K562 (cell line): ENCODE measurements at regions not wholly inside any gene's neighbourhood (a gene's known extent, or its start where the extent isn't known, plus 50 kb on each side); places are given as distances from the start of the nearest gene placed in this dataset.
"Not testable (repeated sequence)": the region's sequence is repeated elsewhere in the genome, so short reads cannot be mapped to it uniquely, and the experiment has no call there.

Experiments
- ATAC-seq: fragments of 200-7000 bp; cut with Tn5 transposase; 3 replicates; pipeline ENCODE4 v1.9.1; 2020; ENCODE audit warnings: moderate library complexity
- BruUV-seq: library from RNA; stranded (reverse); fragments of 400-500 nt; replicated peaks from 2 replicates; lab custom pipeline; 2021; lab: Mats Ljungman, UMichigan
- CTCF ChIA-PET: fragments of 300-600 bp; formaldehyde crosslinking; extraction: SDS; loops from one replicate; lab custom pipeline; 2021; ENCODE audit warnings: low intra/inter-chr PET ratio; lab: Yijun Ruan, JAX
- POLR2A ChIA-PET: fragments of 300-600, 350-650 bp; sonication (Branson Sonifier 250); formaldehyde crosslinking; extraction: SDS; loops from one replicate; lab custom pipeline; 2021; ENCODE audit warnings: antibody characterized with exemption, inconsistent platforms; lab: Yijun Ruan, JAX
- DNase-seq, 4 experiments: peaks; one replicate each; pipeline versions ENCODE4 v3.0.0 to v3.0.0-alpha.2; 2011 to 2018; ENCODE audit warnings: low spot score in 3 of 4, mixed read lengths in 3 of 4; ENCODE audit errors: extremely low read depth in 1 of 4
- FAIRE-seq: peaks from 2 replicates; lab custom pipeline; 2011; peaks lifted over from hg19 to GRCh38; lab: Jason Lieb, UNC
- H2AFZ ChIP-seq: 2 replicates; pipeline ENCODE4 v1.6.0; 2011; ENCODE audit warnings: low read depth, low read length, control low read depth, inconsistent platforms
- H3K27ac ChIP-seq: fragments of 200-600 bp; 3 replicates; pipeline ENCODE4 v1.8.0; 2011; ENCODE audit warnings: low read depth, mild to moderate bottlenecking, control low read depth, inconsistent platforms, low read length, moderate library complexity, mixed read lengths; ENCODE audit errors: extremely low read depth
- H3K27me3 ChIP-seq, 2 experiments: fragments of 300-600 bp in 1 of 2; 2 replicates in 1 of 2; 3 replicates in 1 of 2; pipeline versions ENCODE4 v1.6.0 to v1.8.0; 2011; ENCODE audit warnings: inconsistent platforms in 2 of 2, low read length in 2 of 2, mild to moderate bottlenecking in 1 of 2, mixed read lengths in 1 of 2, moderate library complexity in 1 of 2; ENCODE audit not compliant: control insufficient read depth in 2 of 2, insufficient read depth in 2 of 2
- H3K36me3 ChIP-seq: fragments of 300-600 bp; 3 replicates; pipeline ENCODE4 v1.8.0; 2011; ENCODE audit warnings: mild to moderate bottlenecking, low read length, inconsistent platforms; ENCODE audit not compliant: control insufficient read depth, insufficient read depth
- H3K4me1 ChIP-seq, 2 experiments: fragments of 200-600 bp in 1 of 2; replicated peaks in 1 of 2; 2 replicates in 1 of 2; 3 replicates in 1 of 2; pipeline versions ENCODE4 v1.5.1 to v1.8.0; 2011; ENCODE audit warnings: inconsistent platforms in 2 of 2, low read length in 2 of 2, mild to moderate bottlenecking in 1 of 2, mixed read lengths in 1 of 2, moderate library complexity in 1 of 2; ENCODE audit not compliant: control insufficient read depth in 2 of 2, insufficient read depth in 2 of 2
- H3K4me2 ChIP-seq: 2 replicates; pipeline ENCODE4 v1.6.1; 2011; ENCODE audit warnings: low read length, control low read depth, inconsistent platforms, mixed read lengths; ENCODE audit not compliant: insufficient read depth
- H3K4me3 ChIP-seq: fragments of 200-600 bp; sonication (generic), shearing (Covaris generic); 2 replicates; pipeline ENCODE4 v1.5.1; 2016; ENCODE audit warnings: control low read depth, inconsistent platforms
- H3K79me2 ChIP-seq: fragments of 200-600 bp; 3 replicates; pipeline ENCODE4 v1.8.0; 2011; ENCODE audit warnings: low read length, inconsistent platforms; ENCODE audit not compliant: control insufficient read depth, insufficient read depth
- H3K9ac ChIP-seq, 2 experiments: 2 replicates each; pipeline versions ENCODE4 v1.6.0 to v1.6.1; 2011; ENCODE audit warnings: low read depth in 2 of 2, low read length in 2 of 2, control low read depth in 1 of 2, inconsistent platforms in 1 of 2, mild to moderate bottlenecking in 1 of 2, mixed read lengths in 1 of 2; ENCODE audit not compliant: insufficient read depth in 1 of 2
- H3K9me1 ChIP-seq: one replicate; pipeline ENCODE4 v1.6.0; 2011; ENCODE audit warnings: inconsistent platforms, mild to moderate bottlenecking, low read length, moderate library complexity; ENCODE audit not compliant: control insufficient read depth, insufficient read depth
- H3K9me3 ChIP-seq: replicated peaks from 2 replicates; pipeline ENCODE4 v1.5.1; 2011; ENCODE audit warnings: low read depth, low read length, inconsistent platforms; ENCODE audit not compliant: control insufficient read depth, insufficient read depth
- H4K20me1 ChIP-seq: replicated peaks from 2 replicates; pipeline ENCODE4 v1.6.1; 2011; ENCODE audit warnings: low read length, inconsistent platforms, mixed read lengths; ENCODE audit not compliant: control insufficient read depth, insufficient read depth
- CBFB ChIP-seq: sonication (generic); formaldehyde crosslinking; IDR thresholded peaks from 2 replicates; pipeline ENCODE4 v1.4.0; 2020; ENCODE audit warnings: mild to moderate bottlenecking, missing genetic modification reagents
- RAD21 ChIP-seq, 2 experiments: fragments of 250-450 bp in 1 of 2; fragments of 450-650 bp in 1 of 2; sonication (Bioruptor Pico) in 1 of 2; formaldehyde crosslinking in 1 of 2; IDR thresholded peaks in 1 of 2; conservative IDR thresholded peaks in 1 of 2; 2 replicates each; pipeline versions ENCODE4 v1.4.0 to v1.8.0; 2020 to 2022; ENCODE audit warnings: mild to moderate bottlenecking in 2 of 2, moderate library complexity in 1 of 2
- SRSF9 ChIP-seq: fragments of 200-400 bp; formaldehyde crosslinking; IDR thresholded peaks from 2 replicates; pipeline ENCODE4 v1.6.1; 2017; ENCODE audit warnings: low read depth, low read length, borderline replicate concordance
- WGBS: fragments of 100-300 bp; shearing (Covaris generic); methylation state at CpG from one replicate; pipeline ENCODE4 v1.1.6; 2016; ENCODE audit warnings: low coverage, mixed read lengths; ENCODE audit not compliant: insufficient coverage; ENCODE audit errors: missing lambda C conversion rate; 5-methylcytosine and 5-hydroxymethylcytosine counted together
- in situ Hi-C: fragments of 300-500 bp; cut with MboI; formaldehyde crosslinking; loops from 4 replicates; pipeline ENCODE4 v1.15.0; 2018; ENCODE audit warnings: inconsistent platforms, mixed read lengths
- intact Hi-C: fragments of 100-400 bp; cut with micrococcal nuclease; formaldehyde crosslinking; loops from 2 replicates; pipeline ENCODE4 v1.14.2; 2022
- TF ChIP-seq, protein P1 (sequence below), 3 experiments: IDR thresholded peaks in 2 of 3; conservative IDR thresholded peaks in 1 of 3; 2 replicates each; pipeline ENCODE4 v1.5.1; 2011 to 2012; ENCODE audit warnings: low read length in 3 of 3, mild to moderate bottlenecking in 3 of 3, control low read depth in 2 of 3, improper control_type of control experiment in 1 of 3, inconsistent platforms in 1 of 3, low read depth in 1 of 3, mixed read lengths in 1 of 3, moderate library complexity in 1 of 3; ENCODE audit not compliant: insufficient read depth in 2 of 3
- TF ChIP-seq, protein P2 (sequence below): sonication (generic); formaldehyde crosslinking; IDR thresholded peaks from 2 replicates; pipeline ENCODE4 v1.8.0; 2022; ENCODE audit warnings: mild to moderate bottlenecking, missing genetic modification reagents

- ATAC-seq (no peak), FAIRE-seq (no peak), DNase-seq (no peak)
- Histone ChIP-seq H3K9me1 (no peaks in the 10 kb centered on the region), H3K36me3 (no peaks in the 10 kb centered on the region), H3K4me1 (no peaks in the 10 kb centered on the region), H4K20me1 (no peaks in the 10 kb centered on the region), H3K4me3 (no peak overlapping the region), H3K27me3 (no peaks in the 10 kb centered on the region), H3K27ac (no peak overlapping the region), H2AFZ (no peak overlapping the region), H3K9me3 (no peaks in the 10 kb centered on the region; the same call in 1 of the 2 replicates), H3K79me2 (no peaks in the 10 kb centered on the region), H3K9ac (no peak overlapping the region), H3K4me2 (no peak overlapping the region)
- POLR2A ChIA-PET = no interaction called here
- intact Hi-C loops (no loop called here), in situ Hi-C loops (no loop called here)
- TF ChIP-seq RAD21 (CRISPR knock-in tag; conservative IDR thresholded peaks at IDR 0.05 in 1 of 2, IDR thresholded peaks at IDR 0.05 in 1 of 2) (peak in 1 of 2 experiments; percentile 30; a peak in 2 of 4 replicates), SRSF9 (no peak), CBFB (no peak)
- TF ChIP-seq, protein P1, sequence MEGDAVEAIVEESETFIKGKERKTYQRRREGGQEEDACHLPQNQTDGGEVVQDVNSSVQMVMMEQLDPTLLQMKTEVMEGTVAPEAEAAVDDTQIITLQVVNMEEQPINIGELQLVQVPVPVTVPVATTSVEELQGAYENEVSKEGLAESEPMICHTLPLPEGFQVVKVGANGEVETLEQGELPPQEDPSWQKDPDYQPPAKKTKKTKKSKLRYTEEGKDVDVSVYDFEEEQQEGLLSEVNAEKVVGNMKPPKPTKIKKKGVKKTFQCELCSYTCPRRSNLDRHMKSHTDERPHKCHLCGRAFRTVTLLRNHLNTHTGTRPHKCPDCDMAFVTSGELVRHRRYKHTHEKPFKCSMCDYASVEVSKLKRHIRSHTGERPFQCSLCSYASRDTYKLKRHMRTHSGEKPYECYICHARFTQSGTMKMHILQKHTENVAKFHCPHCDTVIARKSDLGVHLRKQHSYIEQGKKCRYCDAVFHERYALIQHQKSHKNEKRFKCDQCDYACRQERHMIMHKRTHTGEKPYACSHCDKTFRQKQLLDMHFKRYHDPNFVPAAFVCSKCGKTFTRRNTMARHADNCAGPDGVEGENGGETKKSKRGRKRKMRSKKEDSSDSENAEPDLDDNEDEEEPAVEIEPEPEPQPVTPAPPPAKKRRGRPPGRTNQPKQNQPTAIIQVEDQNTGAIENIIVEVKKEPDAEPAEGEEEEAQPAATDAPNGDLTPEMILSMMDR (IDR thresholded peaks at IDR 0.05 in 2 of 3, conservative IDR thresholded peaks at IDR 0.05 in 1 of 3; ENCODE audit: insufficient read depth in 2 of 3, low read depth in 1 of 3, low read length in 3 of 3) = peak in 1 of 3 experiments; percentile 9; a peak in 2 of 6 replicates
- TF ChIP-seq, protein P2, sequence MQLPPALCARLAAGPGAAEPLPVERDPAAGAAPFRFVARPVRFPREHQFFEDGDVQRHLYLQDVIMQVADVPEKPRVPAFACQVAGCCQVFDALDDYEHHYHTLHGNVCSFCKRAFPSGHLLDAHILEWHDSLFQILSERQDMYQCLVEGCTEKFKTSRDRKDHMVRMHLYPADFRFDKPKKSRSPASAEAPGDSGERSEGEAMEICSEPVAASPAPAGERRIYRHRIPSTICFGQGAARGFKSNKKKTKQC = no peak
- CTCF ChIA-PET = no interaction called here
- no TSS peak for BruUV-seq
- WGBS = 2% methylated on average over 4 of the region's 4 CpGs
Observed at GRCh38 chr18:27298214-27298804, 113.2 kb upstream of the CHST9 start.

GRCh38 chr18:27285973-27286562 lies 101.0 kb upstream of the CHST9 start:
- DNase-seq, H3K27me3 ChIP-seq, in situ Hi-C loops, ATAC-seq, BruUV-seq, H3K36me3 ChIP-seq, H3K4me1 ChIP-seq, FAIRE-seq, H3K4me3 ChIP-seq, H4K20me1 ChIP-seq, H3K27ac ChIP-seq, H3K9me3 ChIP-seq, H3K4me2 ChIP-seq, POLR2A ChIA-PET, H3K9ac ChIP-seq, H3K9me1 ChIP-seq, H2AFZ ChIP-seq, H3K79me2 ChIP-seq, intact Hi-C loops: not testable (repeated sequence)
- CTCF ChIA-PET = interaction anchor here (0.7 kb wide), 1 partner anchor 135 kb away, joined by 3 read pairs; no protein-coding TSS in a partner anchor
- WGBS = 0% methylated on average over 2 of the region's 2 CpGs
